GM13976 (cell line): ENCODE measurements at regions not wholly inside any gene's neighbourhood (a gene's known extent, or its start where the extent isn't known, plus 50 kb on each side); places are given as distances from the start of the nearest gene placed in this dataset.

Experiments
- DNase-seq: peaks from one replicate; pipeline ENCODE4 v3.0.0; 2012; ENCODE audit warnings: low spot score
- in situ Hi-C: fragments of 300-500 bp; cut with MboI; formaldehyde crosslinking; loops from one replicate; pipeline ENCODE4 v1.12.0; 2022; ENCODE audit warnings: low sequenced_read_pairs, mixed read lengths, inconsistent platforms; ENCODE audit not compliant: unreplicated experiment
- TF ChIP-seq, protein P1 (sequence below): IDR thresholded peaks from 2 replicates; pipeline ENCODE4 v1.5.1; 2012; ENCODE audit warnings: borderline replicate concordance, mild to moderate bottlenecking; ENCODE audit not compliant: insufficient read depth; ENCODE audit errors: extremely low read depth, missing control alignments, control extremely low read depth

DNA sequence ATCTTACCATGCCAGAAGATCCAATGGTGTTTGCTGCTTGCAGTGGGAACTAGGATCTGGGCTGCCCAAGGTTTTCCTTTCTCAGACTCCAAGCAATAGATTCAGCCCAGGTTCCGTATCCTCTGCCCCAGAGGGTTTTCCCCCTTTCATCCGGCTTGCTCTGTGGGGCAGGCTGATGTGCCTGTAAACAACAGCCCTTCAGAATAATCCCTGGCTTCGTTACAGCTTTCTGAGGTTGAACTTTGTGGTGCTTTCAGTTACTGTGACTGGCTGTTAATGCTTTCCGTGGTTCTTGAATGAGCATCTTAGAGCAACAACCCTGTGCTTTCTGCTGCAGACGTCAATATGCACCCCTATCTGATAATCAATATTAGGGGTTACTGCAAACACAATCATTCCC, 400.4 kb downstream of the BTBD3 start:
- in situ Hi-C loops: no loop called here
- TF ChIP-seq, protein P1, sequence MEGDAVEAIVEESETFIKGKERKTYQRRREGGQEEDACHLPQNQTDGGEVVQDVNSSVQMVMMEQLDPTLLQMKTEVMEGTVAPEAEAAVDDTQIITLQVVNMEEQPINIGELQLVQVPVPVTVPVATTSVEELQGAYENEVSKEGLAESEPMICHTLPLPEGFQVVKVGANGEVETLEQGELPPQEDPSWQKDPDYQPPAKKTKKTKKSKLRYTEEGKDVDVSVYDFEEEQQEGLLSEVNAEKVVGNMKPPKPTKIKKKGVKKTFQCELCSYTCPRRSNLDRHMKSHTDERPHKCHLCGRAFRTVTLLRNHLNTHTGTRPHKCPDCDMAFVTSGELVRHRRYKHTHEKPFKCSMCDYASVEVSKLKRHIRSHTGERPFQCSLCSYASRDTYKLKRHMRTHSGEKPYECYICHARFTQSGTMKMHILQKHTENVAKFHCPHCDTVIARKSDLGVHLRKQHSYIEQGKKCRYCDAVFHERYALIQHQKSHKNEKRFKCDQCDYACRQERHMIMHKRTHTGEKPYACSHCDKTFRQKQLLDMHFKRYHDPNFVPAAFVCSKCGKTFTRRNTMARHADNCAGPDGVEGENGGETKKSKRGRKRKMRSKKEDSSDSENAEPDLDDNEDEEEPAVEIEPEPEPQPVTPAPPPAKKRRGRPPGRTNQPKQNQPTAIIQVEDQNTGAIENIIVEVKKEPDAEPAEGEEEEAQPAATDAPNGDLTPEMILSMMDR: no peak
- no peak for DNase-seq

DNA sequence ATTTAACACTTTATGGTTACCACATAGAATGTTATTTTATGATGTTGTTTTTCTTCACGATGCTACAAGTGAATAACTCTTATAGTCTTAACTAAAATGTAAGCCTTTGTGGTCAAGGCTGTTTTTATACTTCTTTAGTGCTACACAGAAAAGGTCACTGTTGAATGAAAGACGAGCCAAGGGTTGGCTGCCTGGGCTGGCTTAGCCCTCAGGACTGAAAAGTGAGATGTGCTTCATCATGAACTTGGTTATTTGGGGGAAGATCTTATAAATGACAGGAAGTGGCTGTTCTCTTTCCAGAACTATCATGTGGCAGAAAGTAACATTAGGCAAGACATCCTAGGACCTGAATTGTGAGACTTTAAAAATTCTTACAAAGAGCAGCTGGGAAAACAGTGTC, 404.0 kb downstream of the BTBD3 start:
- in situ Hi-C loops: no loop called here
- TF ChIP-seq, protein P1: no peak

DNA sequence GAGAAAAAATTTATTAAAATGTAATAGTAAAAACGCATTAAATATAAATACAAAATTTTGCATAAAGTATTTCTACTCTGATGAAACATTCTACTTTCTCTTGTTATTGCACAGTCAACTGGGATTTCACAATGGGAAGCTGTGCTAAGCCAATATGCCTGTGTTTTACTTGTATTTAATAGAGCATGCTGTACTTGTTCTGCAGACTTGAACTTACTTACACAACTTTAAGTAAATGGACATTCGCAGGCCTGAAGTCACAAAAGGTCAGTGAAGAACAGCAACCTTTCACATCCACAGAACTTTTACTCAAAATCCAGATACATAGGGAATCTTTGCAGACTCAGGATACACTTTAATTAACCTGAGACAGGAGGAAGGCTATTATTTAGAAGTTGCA, 409.5 kb downstream of the BTBD3 start:
- in situ Hi-C loops: no loop called here
- TF ChIP-seq, protein P1: no peak
- no peak for DNase-seq

More for the DNA sequence above, 404.0 kb downstream of the BTBD3 start:
- DNase-seq: no peak

DNA sequence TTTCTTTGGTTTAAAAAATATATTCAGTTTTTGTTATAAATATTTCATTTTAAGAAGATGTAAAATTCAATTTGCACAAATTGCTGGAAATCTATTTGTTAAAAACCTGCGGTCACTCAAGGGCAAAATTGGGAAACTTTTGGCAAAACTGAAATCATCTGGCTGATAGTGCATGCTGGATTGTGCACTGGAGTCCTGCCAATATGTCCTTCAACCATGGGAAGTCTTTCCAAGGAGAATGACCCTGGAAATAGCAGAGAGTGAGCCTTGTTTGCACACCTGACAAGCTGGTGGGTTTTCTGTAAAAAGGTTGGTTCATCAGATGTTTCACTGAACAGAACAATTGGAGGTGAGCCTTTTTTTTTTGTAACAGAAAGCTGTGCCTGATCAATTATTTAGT, 413.5 kb downstream of the BTBD3 start:
- DNase-seq: no peak
- in situ Hi-C loops: no loop called here
- TF ChIP-seq, protein P1: no peak

DNA sequence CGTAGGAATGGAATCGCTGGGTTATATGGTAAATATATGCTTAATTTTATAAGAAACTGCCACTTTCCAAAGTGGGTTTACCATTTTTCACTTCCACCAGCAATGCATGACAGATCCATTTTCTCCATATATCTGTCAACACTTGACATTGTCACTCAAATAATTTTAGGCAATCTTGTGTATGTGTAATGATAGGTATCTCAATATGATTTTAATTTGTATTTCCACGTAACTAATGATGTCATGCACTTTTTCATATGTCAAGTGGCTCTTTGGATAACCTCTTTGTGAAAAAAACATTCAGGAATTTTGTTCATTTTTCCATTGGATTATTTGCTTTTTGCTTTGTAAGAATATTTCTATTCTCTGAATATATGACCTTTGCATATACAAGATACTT, 419.9 kb downstream of the BTBD3 start:
- in situ Hi-C loops: no loop called here
- TF ChIP-seq, protein P1: no peak
- DNase-seq: no peak

DNA sequence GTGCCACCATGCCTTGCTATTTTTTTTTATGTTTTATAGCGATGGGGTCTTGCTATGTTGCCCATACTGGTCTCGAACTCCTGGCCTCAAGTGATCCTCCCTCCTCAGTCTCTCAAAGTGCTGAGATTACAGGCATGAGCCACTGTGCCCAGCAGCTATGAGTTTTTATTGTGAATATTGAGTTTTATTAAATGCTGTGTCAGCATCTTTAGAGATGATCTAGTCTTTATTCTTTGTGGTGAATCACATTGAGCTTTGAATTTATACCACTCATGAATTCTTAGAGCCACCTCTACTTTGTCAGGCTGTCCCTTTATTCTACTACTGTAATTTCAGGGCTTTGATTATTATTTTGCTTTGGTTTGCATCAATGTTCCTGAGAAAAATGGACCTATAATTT, 428.3 kb downstream of the BTBD3 start:
- no peak for DNase-seq
- TF ChIP-seq, protein P1: no peak
- in situ Hi-C loops: no loop called here

DNA sequence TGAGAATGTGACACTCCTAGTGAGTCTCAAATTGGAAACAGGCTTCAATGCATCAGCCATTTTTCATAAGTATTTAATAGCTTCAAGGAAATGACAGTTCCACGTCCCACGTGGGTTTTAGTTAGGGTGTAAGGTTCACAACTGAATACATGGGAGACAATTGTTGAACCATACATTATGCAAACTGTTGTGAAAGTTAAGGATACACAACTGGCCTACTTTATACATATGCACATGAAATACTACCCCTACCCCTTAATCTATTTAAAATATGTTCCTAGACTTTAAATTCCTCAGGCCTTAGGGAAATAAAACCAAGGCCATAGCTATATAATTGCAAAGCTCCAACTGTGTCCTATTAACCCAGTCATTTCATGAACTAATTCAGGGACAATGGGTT, 436.1 kb downstream of the BTBD3 start:
- DNase-seq: no peak
- in situ Hi-C loops: no loop called here
- TF ChIP-seq, protein P1: no peak
